NB4 (cell line): ENCODE measurements at regions not wholly inside any gene's neighbourhood (a gene's known extent, or its start where the extent isn't known, plus 50 kb on each side); places are given as distances from the start of the nearest gene placed in this dataset.

Experiments used
- DNase-seq: peaks from one replicate; pipeline ENCODE4 v3.0.0; 2010; ENCODE audit warnings: low read depth
- H3K4me3 ChIP-seq: one replicate; pipeline ENCODE4 v1.5.1; 2011; ENCODE audit warnings: mild to moderate bottlenecking, low read depth, low read length, moderate library complexity
- MAX ChIP-seq: IDR thresholded peaks from 2 replicates; pipeline ENCODE4 v1.6.1; 2011; ENCODE audit warnings: low read depth, low read length
- MYC ChIP-seq: IDR thresholded peaks from 2 replicates; pipeline ENCODE4 v1.6.1; 2011; ENCODE audit warnings: low read depth, low read length
- POLR2A ChIP-seq: IDR thresholded peaks from 2 replicates; pipeline ENCODE4 v1.6.1; 2011; ENCODE audit warnings: mild to moderate bottlenecking; ENCODE audit not compliant: insufficient read length; ENCODE audit errors: extremely low read depth
- TF ChIP-seq, protein P1 (sequence below): IDR thresholded peaks from one replicate; pipeline ENCODE4 v1.5.1; 2012; ENCODE audit warnings: low read depth, low read length

DNA sequence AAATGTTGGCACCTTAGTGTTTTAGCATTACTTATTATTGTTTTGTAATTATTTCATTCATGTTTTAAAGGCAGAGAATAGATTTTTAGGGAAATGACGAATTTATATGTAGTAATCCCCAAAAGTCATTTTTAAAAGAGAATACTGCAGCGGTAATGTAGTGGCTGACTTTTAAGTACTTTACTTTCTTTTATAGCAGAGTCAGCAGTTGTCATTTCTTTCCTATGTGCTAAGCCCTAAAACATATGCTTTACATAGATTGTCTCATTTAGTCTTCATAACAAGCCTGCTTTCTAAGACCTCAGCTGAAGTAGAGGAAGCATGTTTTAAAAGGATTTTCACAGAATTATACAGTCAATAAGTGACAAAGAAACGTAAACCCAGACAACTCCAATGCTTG is 102.1 kb upstream of the PEX5L start:
- DNase-seq = no peak
- TF ChIP-seq, protein P1, sequence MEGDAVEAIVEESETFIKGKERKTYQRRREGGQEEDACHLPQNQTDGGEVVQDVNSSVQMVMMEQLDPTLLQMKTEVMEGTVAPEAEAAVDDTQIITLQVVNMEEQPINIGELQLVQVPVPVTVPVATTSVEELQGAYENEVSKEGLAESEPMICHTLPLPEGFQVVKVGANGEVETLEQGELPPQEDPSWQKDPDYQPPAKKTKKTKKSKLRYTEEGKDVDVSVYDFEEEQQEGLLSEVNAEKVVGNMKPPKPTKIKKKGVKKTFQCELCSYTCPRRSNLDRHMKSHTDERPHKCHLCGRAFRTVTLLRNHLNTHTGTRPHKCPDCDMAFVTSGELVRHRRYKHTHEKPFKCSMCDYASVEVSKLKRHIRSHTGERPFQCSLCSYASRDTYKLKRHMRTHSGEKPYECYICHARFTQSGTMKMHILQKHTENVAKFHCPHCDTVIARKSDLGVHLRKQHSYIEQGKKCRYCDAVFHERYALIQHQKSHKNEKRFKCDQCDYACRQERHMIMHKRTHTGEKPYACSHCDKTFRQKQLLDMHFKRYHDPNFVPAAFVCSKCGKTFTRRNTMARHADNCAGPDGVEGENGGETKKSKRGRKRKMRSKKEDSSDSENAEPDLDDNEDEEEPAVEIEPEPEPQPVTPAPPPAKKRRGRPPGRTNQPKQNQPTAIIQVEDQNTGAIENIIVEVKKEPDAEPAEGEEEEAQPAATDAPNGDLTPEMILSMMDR = no peak
- no peak for TF ChIP-seq MYC
- TF ChIP-seq MAX = no peak
- TF ChIP-seq POLR2A = no peak
- H3K4me3 ChIP-seq = no peak overlapping the region

DNA sequence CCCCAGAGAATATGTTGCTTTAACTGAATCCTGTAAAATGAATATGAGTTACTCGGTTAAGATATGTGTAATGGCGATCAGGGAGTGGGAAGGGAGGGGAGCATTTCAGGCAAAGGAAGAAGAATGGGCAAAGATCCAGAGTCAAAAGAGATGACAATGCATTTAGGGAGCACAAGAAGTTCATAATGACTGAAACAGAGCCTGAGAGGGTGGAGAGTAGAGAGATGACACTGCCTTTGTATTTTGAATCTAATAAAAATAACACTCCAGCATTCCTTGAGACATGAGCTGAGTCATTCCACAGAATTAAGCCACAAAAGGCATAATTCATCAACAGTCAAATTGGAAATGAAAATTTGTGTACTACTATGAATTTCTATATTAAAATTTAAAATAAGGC is 105.3 kb upstream of the PEX5L start:
- DNase-seq = no peak
- TF ChIP-seq MYC (no peak), POLR2A (no peak), MAX (no peak)
- TF ChIP-seq, protein P1 = no peak
- H3K4me3 ChIP-seq = no peak overlapping the region

DNA sequence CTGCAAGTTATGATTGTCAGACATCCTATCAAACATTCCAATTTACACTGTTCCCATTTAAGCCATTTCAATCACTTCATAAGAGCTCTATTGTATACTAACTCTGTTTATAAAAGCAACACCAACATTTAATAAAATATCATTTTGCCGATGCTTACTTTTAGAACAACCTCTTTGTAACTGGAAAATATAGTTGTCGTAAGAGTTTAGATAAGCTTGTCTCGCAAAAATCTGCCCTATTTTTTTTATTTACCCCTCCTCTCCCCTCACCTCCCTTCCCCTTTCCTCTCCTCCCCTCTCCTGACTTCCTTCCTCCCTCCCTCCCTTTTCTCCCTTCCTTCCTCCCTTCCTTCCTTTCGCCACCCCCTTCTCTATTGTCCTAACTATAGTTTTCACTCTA is 105.7 kb upstream of the PEX5L start:
- TF ChIP-seq, protein P1 = no peak
- no peak for TF ChIP-seq MYC
- TF ChIP-seq MAX = no peak
- TF ChIP-seq POLR2A = no peak
- H3K4me3 ChIP-seq = no peak overlapping the region
- DNase-seq = no peak

DNA sequence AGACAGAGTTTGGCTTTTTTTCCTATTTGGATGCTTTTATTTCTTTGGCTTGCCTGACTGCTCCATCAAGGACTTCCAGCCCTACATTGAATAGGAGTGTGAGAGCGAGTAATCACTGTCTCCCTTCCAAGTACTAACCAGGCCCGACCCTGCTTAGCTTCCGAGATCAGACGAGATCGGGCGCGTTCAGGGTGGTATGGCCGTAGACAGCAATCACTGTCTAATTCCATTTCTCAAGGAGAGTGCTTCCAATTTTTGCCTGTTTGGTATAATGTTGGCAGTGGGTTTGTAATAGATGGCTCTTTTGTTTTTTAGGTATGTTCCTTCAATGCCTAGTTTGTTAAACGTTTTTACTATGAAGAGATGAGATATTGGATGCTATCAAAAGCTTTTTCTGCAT is 125.0 kb upstream of the PEX5L start:
- TF ChIP-seq MAX (no peak), POLR2A (no peak), MYC (no peak)
- TF ChIP-seq, protein P1 = no peak
- no peak for DNase-seq
- H3K4me3 ChIP-seq = no peak overlapping the region

GRCh38 chr3:180175572-180175971 is 138.8 kb upstream of the PEX5L start:
- no peak for DNase-seq
- TF ChIP-seq POLR2A (no peak), MYC (no peak), MAX (no peak)
- TF ChIP-seq, protein P1 = no peak
- no peak overlapping the region for H3K4me3 ChIP-seq

DNA sequence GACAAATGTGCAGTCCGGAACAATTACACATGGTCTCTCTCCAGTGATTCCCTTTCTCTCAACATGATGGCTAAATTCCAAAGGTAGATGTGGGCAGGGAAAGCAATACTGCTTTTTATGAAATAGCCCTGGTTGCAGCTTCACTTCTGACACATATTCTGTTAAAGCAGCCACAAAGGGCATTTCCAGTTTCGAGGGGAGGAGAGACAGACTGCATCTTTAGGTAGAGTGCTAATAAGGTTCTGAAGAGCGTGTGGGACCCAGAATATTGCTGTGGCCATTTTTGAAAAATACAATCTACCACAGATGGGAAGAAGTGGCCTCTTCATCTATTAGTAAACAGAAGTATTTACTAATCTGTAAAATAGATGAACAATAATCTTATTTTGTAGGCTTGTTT is 139.3 kb upstream of the PEX5L start:
- no peak for DNase-seq
- no peak for TF ChIP-seq MAX
- TF ChIP-seq, protein P1 = no peak
- TF ChIP-seq MYC = no peak
- TF ChIP-seq POLR2A = no peak

More for the DNA sequence above, 139.3 kb upstream of the PEX5L start:
- no peak overlapping the region for H3K4me3 ChIP-seq
